Sigmoid colon (tissue), 6 donors: ENCODE measurements at regions not wholly inside any gene's neighbourhood (a gene's known extent, or its start where the extent isn't known, plus 50 kb on each side); places are given as distances from the start of the nearest gene placed in this dataset.

ENCODE experiments used
- DNase-seq: peaks from one replicate; pipeline ENCODE4 v3.0.0-alpha.2; 2019
- H3K27ac ChIP-seq, 4 donors: fragments of 200-600 bp; sonication (generic); one replicate each; pipeline ENCODE4 v1.5.1; 2016 to 2019; ENCODE audit warnings: mild to moderate bottlenecking in 1 of 4
- H3K27me3 ChIP-seq, 3 donors: fragments of 200-600 bp; sonication (generic); one replicate each; pipeline ENCODE4 v1.5.1; 2019; ENCODE audit warnings: mild to moderate bottlenecking in 1 of 3
- H3K36me3 ChIP-seq, 4 donors: fragments of 200-600 bp; sonication (generic); one replicate each; pipeline ENCODE4 v1.5.1; 2016 to 2019
- H3K4me1 ChIP-seq, 4 donors: fragments of 200-600 bp; sonication (generic); one replicate each; pipeline ENCODE4 v1.5.1; 2017 to 2019
- H3K4me3 ChIP-seq, 4 donors: fragments of 200-600 bp; sonication (generic); one replicate each; pipeline ENCODE4 v1.5.1; 2017 to 2019; ENCODE audit warnings: mild to moderate bottlenecking in 2 of 4, moderate library complexity in 1 of 4
- H3K9me3 ChIP-seq, 4 donors: fragments of 200-600 bp in 3 of 4; sonication (generic) in 3 of 4; one replicate each; pipeline versions ENCODE4 v1.5.1 to v1.6.1; 2013 to 2019
- CTCF ChIP-seq, 4 experiments: fragments of 450-650 bp in 3 of 4; fragments of 200-600 bp in 1 of 4; IDR thresholded peaks; one replicate each; pipeline ENCODE4 v1.5.1; 2016 to 2019; ENCODE audit warnings: antibody characterized with exemption in 4 of 4, mild to moderate bottlenecking in 3 of 4, moderate library complexity in 2 of 4
- EP300 ChIP-seq, 4 donors: sonication (generic); formaldehyde crosslinking; IDR thresholded peaks; one replicate each; pipeline ENCODE4 v1.6.1; 2017; ENCODE audit warnings: antibody characterized with exemption in 4 of 4
- POLR2A ChIP-seq, 2 donors: fragments of 450-650 bp; IDR thresholded peaks; one replicate each; pipeline ENCODE4 v1.6.1; 2016; ENCODE audit warnings: antibody characterized with exemption in 2 of 2, mild to moderate bottlenecking in 2 of 2, moderate library complexity in 2 of 2
- POLR2AphosphoS5 ChIP-seq, 4 donors: sonication (generic); formaldehyde crosslinking; IDR thresholded peaks; one replicate each; pipeline ENCODE4 v1.6.1; 2017; ENCODE audit warnings: antibody characterized with exemption in 4 of 4
- WGBS, 2 donors: extraction: QIAGEN DNeasy Blood & Tissue Kit; methylation state at CpG; one replicate each; pipeline ENCODE4 v1.1.7; 2013; 5-methylcytosine and 5-hydroxymethylcytosine counted together
- intact Hi-C: fragments of 100-400 bp; cut with DNase I; formaldehyde crosslinking; loops from one replicate; pipeline ENCODE4 v1.15.1; 2023
- donor health status: healthy with polysubstance abuse.
- donor health status: healthy.

GRCh38 chr5:6822068-6822467 lies 108.8 kb downstream of the TENT4A start:
- H3K4me1 ChIP-seq: no peaks in the 10 kb centered on the region
- H3K27me3 ChIP-seq: no peaks in the 10 kb centered on the region
- H3K4me3 ChIP-seq: no peak overlapping the region
- DNase-seq: no peak
- H3K9me3 ChIP-seq: no peaks in the 10 kb centered on the region
- 87 to 92% methylated on average over 8 of the region's 8 CpGs for WGBS, 2 donors
- intact Hi-C loops: loop anchor here (10.0 kb wide), 1 partner anchor 923 kb away; no protein-coding TSS in a partner anchor
- TF ChIP-seq POLR2AphosphoS5 (IDR thresholded peaks at IDR 0.05) (no peak), POLR2A (IDR thresholded peaks at IDR 0.05) (no peak), EP300 (IDR thresholded peaks at IDR 0.05) (no peak), CTCF (IDR thresholded peaks at IDR 0.05) (no peak)
- H3K36me3 ChIP-seq: no peaks in the 10 kb centered on the region
- no peak overlapping the region for H3K27ac ChIP-seq

GRCh38 chr5:6822556-6823343 lies 109.5 kb downstream of the TENT4A start:
- Histone ChIP-seq H3K4me3 (no peak overlapping the region), H3K9me3 (no peaks in the 10 kb centered on the region), H3K27me3 (no peaks in the 10 kb centered on the region), H3K27ac (no peak overlapping the region), H3K36me3 (no peaks in the 10 kb centered on the region), H3K4me1 (peaks cover 0 to 5% (median 0%) of the 10 kb centered on the region in 4 donors)
- 74 to 77% methylated on average over 27 of the region's 27 CpGs for WGBS, 2 donors
- intact Hi-C loops: loop anchor here (10.0 kb wide), 1 partner anchor 922 kb away; no protein-coding TSS in a partner anchor
- no peak for TF ChIP-seq POLR2AphosphoS5 (IDR thresholded peaks at IDR 0.05)
- TF ChIP-seq EP300 (IDR thresholded peaks at IDR 0.05): no peak
- no peak for TF ChIP-seq POLR2A (IDR thresholded peaks at IDR 0.05)
- TF ChIP-seq CTCF (IDR thresholded peaks at IDR 0.05): no peak
- no peak for DNase-seq

GRCh38 chr5:6823996-6824395 lies 110.8 kb downstream of the TENT4A start:
- Histone ChIP-seq H3K27ac (no peak overlapping the region), H3K4me1 (peaks cover 0 to 9% (median 3%) of the 10 kb centered on the region in 4 donors), H3K9me3 (no peaks in the 10 kb centered on the region), H3K36me3 (no peaks in the 10 kb centered on the region), H3K27me3 (no peaks in the 10 kb centered on the region), H3K4me3 (no peak overlapping the region)
- TF ChIP-seq POLR2A (IDR thresholded peaks at IDR 0.05) (no peak), CTCF (IDR thresholded peaks at IDR 0.05) (no peak), POLR2AphosphoS5 (IDR thresholded peaks at IDR 0.05) (no peak), EP300 (IDR thresholded peaks at IDR 0.05) (no peak)
- WGBS, 2 donors: 68 to 76% methylated on average over 10 of the region's 10 CpGs
- intact Hi-C loops: loop anchor here (10.0 kb wide), 1 partner anchor 921 kb away; no protein-coding TSS in a partner anchor
- no peak for DNase-seq

- intact Hi-C loops: loop anchor here (10.0 kb wide), 1 partner anchor 919 kb away; no protein-coding TSS in a partner anchor
- TF ChIP-seq POLR2A (IDR thresholded peaks at IDR 0.05): no peak
- no peak for TF ChIP-seq POLR2AphosphoS5 (IDR thresholded peaks at IDR 0.05)
- no peak for TF ChIP-seq CTCF (IDR thresholded peaks at IDR 0.05)
- Histone ChIP-seq H3K27me3 (no peaks in the 10 kb centered on the region), H3K27ac (no peak overlapping the region), H3K4me3 (no peak overlapping the region), H3K9me3 (no peaks in the 10 kb centered on the region), H3K36me3 (no peaks in the 10 kb centered on the region), H3K4me1 (peaks cover 0 to 9% (median 3%) of the 10 kb centered on the region in 4 donors)
- DNase-seq: no peak
- WGBS, 2 donors: 91 to 92% methylated on average over 6 of the region's 6 CpGs
Observed at GRCh38 chr5:6825678-6826244, 112.5 kb downstream of the TENT4A start.
